ENCODE measurements at regions not wholly inside any gene's neighbourhood (a gene's known extent, or its start where the extent isn't known, plus 50 kb on each side); places are given as distances from the start of the nearest gene placed in this dataset.
"Not testable (repeated sequence)": the region's sequence is repeated elsewhere in the genome, so short reads cannot be mapped to it uniquely, and the experiment has no call there.

GRCh38 chr2:87439617-87440204 is 308.2 kb upstream of the PLGLB2 start:
- not testable (repeated sequence) for DNase-seq

DNA sequence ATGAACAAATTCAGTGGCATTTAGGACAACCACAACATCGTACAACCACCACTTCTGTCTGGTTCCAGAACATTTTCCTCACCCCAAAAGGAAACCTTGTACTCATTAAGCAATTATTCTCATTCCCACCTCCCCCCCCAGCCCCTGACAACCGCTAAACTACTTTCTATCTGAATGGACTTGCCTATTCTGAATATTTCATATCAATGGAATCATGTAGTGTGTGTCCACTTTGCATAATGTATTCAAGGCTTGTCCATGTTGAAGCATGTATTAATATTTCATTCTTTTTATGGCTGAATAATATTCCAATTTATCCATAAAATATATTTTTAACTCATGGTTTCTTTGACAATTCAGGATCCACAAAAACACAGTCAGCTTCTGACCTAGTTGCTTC is 307.2 kb upstream of the PLGLB2 start:
- DNase-seq, result not testable (repeated sequence)

GRCh38 chr2:87441375-87441774 is 306.5 kb upstream of the PLGLB2 start:
- DNase-seq, result not testable (repeated sequence)

GRCh38 chr2:87442983-87443577 is 304.8 kb upstream of the PLGLB2 start:
- not testable (repeated sequence) for DNase-seq

- not testable (repeated sequence) for DNase-seq
Observed at GRCh38 chr2:87444951-87445350, 302.9 kb upstream of the PLGLB2 start.

DNA sequence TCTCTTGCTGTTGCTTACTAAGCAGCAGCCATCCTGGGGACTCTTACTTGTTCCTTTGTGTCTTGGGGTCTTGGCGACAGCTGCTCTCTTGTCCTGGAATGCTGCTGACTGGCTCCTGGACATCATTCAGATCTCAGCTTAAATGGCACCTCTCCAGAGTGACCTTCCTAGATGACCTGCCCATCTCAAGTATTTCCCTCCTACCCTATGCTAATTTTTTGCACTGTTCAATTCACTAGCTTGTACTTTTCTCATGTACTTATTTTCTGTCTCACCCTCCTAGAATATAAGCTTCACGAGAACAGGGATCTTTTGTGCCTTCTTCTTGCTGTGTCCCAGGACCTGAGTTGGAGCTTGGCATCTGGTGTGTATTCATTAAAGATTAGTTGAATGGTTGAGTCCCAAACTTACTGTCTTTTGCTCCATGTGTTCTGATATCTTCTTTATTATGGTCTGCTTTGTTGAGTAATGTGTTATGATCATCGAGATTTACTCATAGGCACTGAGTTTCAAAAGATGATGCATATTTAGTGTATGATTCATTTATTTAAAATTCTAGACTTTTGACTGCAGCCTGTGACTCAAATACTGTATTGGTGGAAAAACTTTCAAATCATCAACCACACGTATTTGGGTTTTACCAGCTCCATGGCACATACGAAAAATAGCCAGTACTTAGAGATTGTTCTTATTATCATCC is 302.1 kb upstream of the PLGLB2 start:
- not testable (repeated sequence) for DNase-seq

GRCh38 chr2:87446313-87446696 is 301.6 kb upstream of the PLGLB2 start:
- not testable (repeated sequence) for DNase-seq

DNA sequence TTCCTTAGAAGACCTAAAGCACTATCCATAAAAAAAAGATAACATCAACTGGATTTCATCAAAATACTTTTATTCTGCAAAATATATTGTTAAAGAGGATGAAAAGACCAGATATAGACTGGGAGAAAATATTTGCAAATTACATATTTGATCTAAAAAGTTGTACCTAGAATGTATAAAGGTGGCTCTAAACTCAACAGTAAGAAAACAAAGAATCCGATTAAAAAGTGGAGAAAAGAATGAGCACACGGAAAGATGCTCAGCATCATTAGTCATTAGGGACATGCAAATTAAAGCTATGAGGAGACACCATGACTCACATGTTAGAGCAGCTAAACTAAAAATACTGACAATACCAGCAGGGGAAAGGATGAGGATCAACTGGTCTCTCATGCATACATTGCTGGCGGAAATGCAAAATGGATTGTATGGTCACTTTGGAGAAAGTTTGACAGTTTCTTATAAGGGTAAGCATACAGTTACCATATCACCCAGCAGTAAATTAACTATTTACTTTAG is 298.4 kb upstream of the PLGLB2 start:
- DNase-seq, result not testable (repeated sequence)

DNA sequence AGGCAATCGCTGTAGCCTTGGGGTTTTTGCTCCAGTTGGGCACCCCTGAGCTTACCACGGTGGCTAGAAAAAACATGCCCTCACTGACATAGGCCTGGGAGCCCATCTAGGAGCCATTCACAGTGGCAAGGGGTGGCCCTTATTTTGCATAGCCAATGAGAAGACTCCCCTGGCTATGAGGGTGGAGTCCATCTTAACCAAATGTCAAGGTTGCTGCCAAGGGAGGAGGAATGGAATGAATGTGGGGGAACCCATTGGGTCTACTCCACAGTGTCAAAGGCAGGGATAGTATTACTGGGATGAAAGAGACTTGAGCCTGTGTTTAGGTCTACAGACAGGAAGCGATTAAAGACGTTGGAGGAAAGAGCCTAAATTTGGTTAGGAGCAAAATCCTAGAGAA is 295.7 kb upstream of the PLGLB2 start:
- DNase-seq, result not testable (repeated sequence)

- DNase-seq, result not testable (repeated sequence)
Observed at GRCh38 chr2:87452861-87453260, 295.0 kb upstream of the PLGLB2 start.

DNA sequence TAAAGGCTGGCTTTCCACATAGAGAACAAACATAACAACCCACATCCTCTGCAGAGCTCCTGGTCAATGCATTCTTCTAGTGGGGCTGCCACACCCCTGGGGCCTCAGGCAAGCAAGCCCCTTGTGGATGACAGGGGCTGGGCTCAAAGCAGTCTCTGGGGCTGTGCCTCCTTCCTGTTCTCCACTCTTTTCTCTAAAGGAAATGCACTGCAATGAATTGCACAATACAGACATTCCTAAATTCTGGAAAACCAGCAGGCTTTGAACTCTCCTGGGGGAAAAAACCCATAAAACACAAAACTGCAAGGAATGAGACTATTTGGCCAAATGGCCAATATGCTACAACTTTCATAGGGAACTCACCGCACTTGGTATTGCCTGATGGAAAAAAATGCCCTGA is 293.9 kb upstream of the PLGLB2 start:
- not testable (repeated sequence) for DNase-seq

- DNase-seq, result not testable (repeated sequence)
Observed at GRCh38 chr2:87454421-87454820, 293.5 kb upstream of the PLGLB2 start.

- DNase-seq, result not testable (repeated sequence)
Observed at GRCh38 chr2:87455209-87455853, 292.6 kb upstream of the PLGLB2 start.

DNA sequence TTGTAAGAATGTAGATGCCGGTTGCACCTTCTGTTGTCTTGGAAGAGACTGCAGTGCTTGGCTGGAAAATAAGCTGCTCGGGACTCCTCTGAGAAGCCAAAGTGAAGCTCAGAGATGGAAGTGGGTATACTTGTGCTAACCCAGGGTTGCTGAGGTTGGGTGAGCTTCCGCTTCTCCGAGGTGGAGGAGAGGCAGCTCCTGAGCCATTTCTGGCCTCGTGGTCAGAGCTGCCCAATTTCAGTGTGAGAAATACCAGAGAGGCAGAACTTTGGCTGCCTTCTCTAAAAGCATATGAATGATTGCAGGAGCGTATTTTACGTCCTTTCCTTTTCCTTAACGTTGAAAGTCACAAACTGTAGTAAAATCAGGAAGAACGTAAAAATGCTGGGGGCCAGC is 292.0 kb upstream of the PLGLB2 start:
- DNase-seq, result not testable (repeated sequence)

DNA sequence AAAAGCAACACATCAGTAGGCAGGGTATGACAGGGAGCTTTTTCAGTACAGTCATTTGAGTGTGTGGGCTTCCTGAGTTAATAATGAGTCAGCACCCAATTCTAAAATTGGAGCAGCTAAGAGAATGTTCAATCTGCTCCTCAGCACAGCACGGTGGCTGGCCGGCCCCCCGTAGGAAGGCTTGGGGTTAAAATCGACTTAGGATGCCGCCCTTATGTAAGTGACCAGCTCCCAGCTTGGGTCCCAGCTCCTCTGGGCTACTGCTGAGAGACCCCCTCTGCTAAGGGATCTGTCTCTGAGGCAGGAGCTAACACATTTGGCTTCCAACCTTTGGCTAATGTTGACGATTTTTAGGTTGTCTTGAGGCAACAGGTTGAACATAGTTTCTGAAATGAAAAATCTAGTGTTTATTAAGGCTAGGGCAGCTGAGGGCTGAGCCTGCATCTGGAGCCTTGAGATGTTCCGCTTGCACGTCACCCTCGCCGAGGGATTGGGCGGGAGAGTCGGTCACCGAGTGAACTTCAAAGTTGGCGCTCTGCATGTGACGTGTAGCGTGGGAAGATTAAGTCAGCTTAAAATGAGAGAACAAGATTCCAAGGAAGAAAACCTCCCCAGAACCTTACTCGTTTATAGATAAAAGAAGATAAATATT is 291.3 kb upstream of the PLGLB2 start:
- not testable (repeated sequence) for DNase-seq

DNA sequence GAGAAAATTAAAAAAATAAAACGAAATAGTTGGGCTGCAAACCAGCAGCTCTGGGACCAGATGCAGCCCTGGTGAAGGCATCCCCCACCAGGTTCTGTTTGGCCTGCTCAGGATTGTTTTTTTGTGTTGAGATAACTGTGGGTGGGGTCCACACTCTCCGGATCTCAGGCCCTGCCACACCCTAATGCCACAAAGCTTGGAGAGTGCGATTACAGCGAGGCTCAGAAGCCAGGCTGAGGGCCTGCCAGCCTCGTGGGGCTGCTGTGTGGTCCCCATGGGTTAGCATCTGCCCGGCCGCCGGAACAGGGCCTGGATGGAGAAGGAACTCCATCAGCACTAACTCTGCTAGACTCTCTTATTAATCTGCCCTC is 290.8 kb upstream of the PLGLB2 start:
- DNase-seq, result not testable (repeated sequence)

DNA sequence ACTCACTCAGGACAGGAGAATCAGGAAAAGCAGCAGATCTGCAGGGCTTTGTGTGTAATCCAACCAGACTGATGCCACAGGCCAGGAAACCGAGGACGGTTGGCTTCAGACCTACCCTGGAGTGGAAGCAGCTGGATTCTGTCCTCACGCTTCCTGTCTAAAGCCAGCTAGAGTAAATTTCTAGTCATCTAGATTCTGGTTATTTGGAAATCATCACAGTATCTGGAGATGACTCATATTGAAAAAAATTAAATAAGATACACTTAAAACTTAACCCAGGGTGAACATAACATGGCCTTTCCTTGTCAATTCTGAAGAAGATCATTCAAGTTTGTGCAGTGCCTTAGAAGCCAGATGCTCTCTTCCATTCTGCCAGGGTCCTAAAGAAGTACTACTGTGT is 288.9 kb upstream of the PLGLB2 start:
- DNase-seq, result not testable (repeated sequence)

GRCh38 chr2:87460104-87460503 is 287.8 kb upstream of the PLGLB2 start:
- DNase-seq, result not testable (repeated sequence)

DNA sequence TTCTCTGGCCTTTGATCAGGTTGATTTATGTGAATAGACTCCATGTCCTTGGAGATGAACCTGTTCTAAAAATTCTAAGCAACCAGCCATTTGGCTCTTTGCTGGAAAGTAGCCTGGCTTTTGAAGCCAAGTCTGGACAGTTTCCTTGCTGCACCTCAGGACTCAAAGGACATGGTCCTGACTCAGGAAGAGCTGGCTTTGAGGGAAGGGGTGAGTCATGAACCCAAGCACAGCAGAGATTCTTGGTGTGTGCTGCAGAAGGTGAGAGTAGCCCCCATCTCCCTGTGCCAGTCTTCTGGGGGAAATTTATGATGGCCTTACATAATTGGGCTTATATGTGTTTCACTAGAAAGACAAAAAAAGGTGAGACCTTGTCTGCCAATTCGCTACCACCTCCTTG is 287.2 kb upstream of the PLGLB2 start:
- not testable (repeated sequence) for DNase-seq

- DNase-seq, result not testable (repeated sequence)
Observed at GRCh38 chr2:87461671-87462070, 286.2 kb upstream of the PLGLB2 start.

- not testable (repeated sequence) for DNase-seq
Observed at GRCh38 chr2:87464219-87464618, 283.7 kb upstream of the PLGLB2 start.

DNA sequence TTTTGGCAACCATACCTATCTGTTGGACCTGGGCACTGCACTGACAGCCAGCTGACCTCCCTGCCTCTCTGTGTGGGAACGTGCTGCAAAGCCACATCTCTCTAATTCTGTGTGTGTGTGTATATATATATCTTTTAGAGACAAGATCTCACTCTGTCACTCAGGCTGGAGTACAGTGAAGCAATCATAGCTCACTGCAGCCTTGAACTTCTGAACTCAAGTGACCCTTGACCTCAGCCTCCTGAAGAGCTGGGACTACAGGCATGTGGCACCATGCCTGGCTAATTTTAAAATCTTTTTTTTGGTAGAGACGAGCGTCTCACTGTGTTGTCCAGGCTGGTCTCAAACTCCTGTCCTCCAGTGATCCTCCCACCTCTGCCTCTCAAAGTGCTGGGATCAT is 282.2 kb upstream of the PLGLB2 start:
- not testable (repeated sequence) for DNase-seq

DNA sequence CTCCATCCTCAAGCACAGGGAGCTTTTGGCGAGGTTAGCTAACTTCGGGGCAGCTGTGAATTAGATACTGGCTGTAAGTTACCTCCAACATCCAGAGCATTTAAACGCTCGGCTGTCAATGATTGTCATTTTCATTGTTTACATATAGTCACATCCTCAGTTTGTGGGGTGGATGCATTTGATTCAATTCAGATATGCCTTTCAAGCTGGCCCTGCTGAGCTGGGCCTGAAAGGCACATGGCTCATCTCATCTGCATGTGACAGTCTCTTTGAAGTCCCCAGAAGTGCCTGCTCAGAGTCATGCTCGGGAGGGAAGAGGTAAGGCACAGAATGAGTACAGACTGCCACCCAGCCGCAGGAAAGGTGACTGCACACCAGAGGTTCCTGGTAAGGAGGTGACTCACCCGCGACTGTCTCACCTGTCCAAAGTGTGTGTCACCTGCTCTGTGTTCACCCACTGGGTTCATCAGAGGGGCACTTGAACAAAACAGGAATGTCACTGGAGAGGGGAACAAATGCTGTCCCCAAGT is 281.2 kb upstream of the PLGLB2 start:
- peak; percentile 54 for DNase-seq

Data from activated T-cell treated with anti-CD3 and anti-CD28 coated beads, Interleukin-2, amount 50 U/mL, for 1 hour (primary cell).